H1 (cell line): ENCODE measurements at regions not wholly inside any gene's neighbourhood (a gene's known extent, or its start where the extent isn't known, plus 50 kb on each side); places are given as distances from the start of the nearest gene placed in this dataset.
"Not testable (repeated sequence)": the region's sequence is repeated elsewhere in the genome, so short reads cannot be mapped to it uniquely, and the experiment has no call there.

Experiments used
- CTCF ChIP-seq, 3 experiments: IDR thresholded peaks; 1 replicate in 2 of 3; 2 replicates in 1 of 3; pipeline versions ENCODE4 v1.5.1 to v1.6.1; 2011; ENCODE audit warnings: low read length in 3 of 3, mild to moderate bottlenecking in 3 of 3, inconsistent platforms in 2 of 3, low read depth in 1 of 3, moderate library complexity in 1 of 3; ENCODE audit not compliant: insufficient read depth in 1 of 3; ENCODE audit errors: control extremely low read depth in 1 of 3
- KDM1A ChIP-seq: fragments of 200-600, 300-600 bp; sonication (generic); IDR thresholded peaks from 2 replicates; pipeline ENCODE4 v1.7.1; 2016; ENCODE audit warnings: mild to moderate bottlenecking, low read length, borderline replicate concordance
- MAFK ChIP-seq: IDR thresholded peaks from 2 replicates; pipeline ENCODE4 v1.6.1; 2012; ENCODE audit warnings: low read depth, mild to moderate bottlenecking, improper control_type of control experiment, low read length
- MAX ChIP-seq: IDR thresholded peaks from 2 replicates; pipeline ENCODE4 v1.6.1; 2012; ENCODE audit warnings: inconsistent platforms
- POLR2A ChIP-seq, 2 experiments: IDR thresholded peaks; 1 replicate in 1 of 2; 2 replicates in 1 of 2; pipeline ENCODE4 v1.6.1; 2011; ENCODE audit warnings: low read depth in 2 of 2, low read length in 2 of 2, mild to moderate bottlenecking in 2 of 2; ENCODE audit errors: control extremely low read depth in 1 of 2
- RAD21 ChIP-seq, 2 experiments: IDR thresholded peaks in 1 of 2; conservative IDR thresholded peaks in 1 of 2; 2 replicates each; pipeline ENCODE4 v1.6.1; 2011; ENCODE audit warnings: low read depth in 2 of 2, low read length in 2 of 2, improper control_type of control experiment in 1 of 2, inconsistent platforms in 1 of 2, mild to moderate bottlenecking in 1 of 2, moderate library complexity in 1 of 2
- RFX5 ChIP-seq: IDR thresholded peaks from 2 replicates; pipeline ENCODE4 v1.6.1; 2011; ENCODE audit warnings: low read depth, low read length, improper control_type of control experiment, borderline replicate concordance
- RXRA ChIP-seq: IDR thresholded peaks from 2 replicates; pipeline ENCODE4 v1.6.1; 2011; ENCODE audit warnings: low read depth, mild to moderate bottlenecking, low read length, moderate library complexity; ENCODE audit not compliant: insufficient read depth
- SAP30 ChIP-seq: fragments of 300-600 bp; sonication (generic); IDR thresholded peaks from 2 replicates; pipeline ENCODE4 v1.7.1; 2012; ENCODE audit warnings: low read length, moderate library complexity, mild to moderate bottlenecking, inconsistent platforms; ENCODE audit not compliant: insufficient read depth, insufficient replicate concordance
- SIX5 ChIP-seq: IDR thresholded peaks from 2 replicates; pipeline ENCODE4 v1.6.1; 2011; ENCODE audit warnings: mild to moderate bottlenecking, low read depth, low read length
- SUZ12 ChIP-seq: fragments of 200-600 bp; sonication (generic); IDR thresholded peaks from 2 replicates; pipeline ENCODE4 v1.6.1; 2012; ENCODE audit warnings: mild to moderate bottlenecking, inconsistent platforms, low read length, moderate library complexity, mixed read lengths
- TAF1 ChIP-seq: IDR thresholded peaks from 2 replicates; pipeline ENCODE4 v1.6.1; 2011; ENCODE audit warnings: mild to moderate bottlenecking, low read depth, low read length
- USF2 ChIP-seq: IDR thresholded peaks from 2 replicates; pipeline ENCODE4 v1.6.1; 2011; ENCODE audit warnings: low read length, improper control_type of control experiment

GRCh38 chr22:16390046-16390445 lies 202.6 kb downstream of the CCT8L2 start:
- not testable (repeated sequence) for TF ChIP-seq CTCF (IDR thresholded peaks at IDR 0.05; ENCODE audit: control extremely low read depth in 1 of 3, insufficient read depth in 1 of 3, low read depth in 1 of 3, low read length in 3 of 3); POLR2A (IDR thresholded peaks at IDR 0.05; ENCODE audit: control extremely low read depth in 1 of 2, low read depth in 2 of 2, low read length in 2 of 2); SIX5; KDM1A; SAP30; RFX5; USF2; RXRA; MAX; RAD21 (IDR thresholded peaks at IDR 0.05 in 1 of 2, conservative IDR thresholded peaks at IDR 0.05 in 1 of 2; ENCODE audit: low read depth in 2 of 2, low read length in 2 of 2); SUZ12; MAFK; TAF1
